ENCODE measurements at regions not wholly inside any gene's neighbourhood (a gene's known extent, or its start where the extent isn't known, plus 50 kb on each side); places are given as distances from the start of the nearest gene placed in this dataset.
"Not testable (repeated sequence)": the region's sequence is repeated elsewhere in the genome, so short reads cannot be mapped to it uniquely, and the experiment has no call there.

GRCh38 chr3:4906107-4906621 lies 73.1 kb upstream of the BHLHE40 start:
- TF ChIP-seq CTCF (IDR thresholded peaks at IDR 0.05; ENCODE audit: insufficient read depth, low read length, missing control alignments), result no peak
- no peak for DNase-seq (ENCODE audit: low read depth, low spot score)
- no peak overlapping the region for H3K4me3 ChIP-seq (ENCODE audit: low read depth, low read length)
- ChIA-PET CTCF (interaction anchor here (0.8 to 1.5 kb wide), 2 partner anchors 34 to 73 kb away, joined by 3 read pairs; partner anchors contain the start of gene BHLHE40), POLR2A (no interaction called here)

- ChIA-PET CTCF (no interaction called here), POLR2A (no interaction called here)
- no peak for DNase-seq (ENCODE audit: low read depth, low spot score)
- TF ChIP-seq CTCF (IDR thresholded peaks at IDR 0.05; ENCODE audit: insufficient read depth, low read length, missing control alignments), result no peak
- no peak overlapping the region for H3K4me3 ChIP-seq (ENCODE audit: low read depth, low read length)
These were observed 72.2 kb upstream of the BHLHE40 start for GRCh38 chr3:4907050-4907449.

GRCh38 chr3:4907643-4908432 lies 71.4 kb upstream of the BHLHE40 start:
- DNase-seq (ENCODE audit: low read depth, low spot score), result no peak
- no peak for TF ChIP-seq CTCF (IDR thresholded peaks at IDR 0.05; ENCODE audit: insufficient read depth, low read length, missing control alignments)
- CTCF ChIA-PET, result no interaction called here
- POLR2A ChIA-PET, result no interaction called here
- no peak overlapping the region for H3K4me3 ChIP-seq (ENCODE audit: low read depth, low read length)

GRCh38 chr3:4908433-4909156 lies 70.6 kb upstream of the BHLHE40 start:
- DNase-seq (ENCODE audit: low read depth, low spot score), result no peak
- no peak for TF ChIP-seq CTCF (IDR thresholded peaks at IDR 0.05; ENCODE audit: insufficient read depth, low read length, missing control alignments)
- POLR2A ChIA-PET, result no interaction called here
- no peak overlapping the region for H3K4me3 ChIP-seq (ENCODE audit: low read depth, low read length)
- CTCF ChIA-PET, result no interaction called here

- no peak for TF ChIP-seq CTCF (IDR thresholded peaks at IDR 0.05; ENCODE audit: insufficient read depth, low read length, missing control alignments)
- POLR2A ChIA-PET, result no interaction called here
- CTCF ChIA-PET, result no interaction called here
- DNase-seq (ENCODE audit: low read depth, low spot score), result no peak
- no peak overlapping the region for H3K4me3 ChIP-seq (ENCODE audit: low read depth, low read length)
These were observed 64.8 kb upstream of the BHLHE40 start for GRCh38 chr3:4914464-4914863.

GRCh38 chr3:4921589-4921988 lies 57.6 kb upstream of the BHLHE40 start:
- CTCF ChIA-PET; H3K4me3 ChIP-seq (ENCODE audit: low read depth, low read length); POLR2A ChIA-PET; DNase-seq (ENCODE audit: low read depth, low spot score): not testable (repeated sequence)

Measured in AG04449 (cell line).